Upper lobe of left lung (tissue), 4 donors: ENCODE measurements at regions not wholly inside any gene's neighbourhood (a gene's known extent, or its start where the extent isn't known, plus 50 kb on each side); places are given as distances from the start of the nearest gene placed in this dataset.

Experiments used
- CTCF ChIP-seq, 6 experiments: fragments of 450-650 bp in 4 of 6; fragments of 200-600 bp in 2 of 6; sonication (generic) in 2 of 6; IDR thresholded peaks; one replicate each; pipeline ENCODE4 v1.5.1; 2016 to 2019; ENCODE audit warnings: antibody characterized with exemption in 6 of 6
- EP300 ChIP-seq, 4 donors: sonication (generic); formaldehyde crosslinking; IDR thresholded peaks; one replicate each; pipeline ENCODE4 v1.5.1; 2017; ENCODE audit warnings: antibody characterized with exemption in 4 of 4, control low read depth in 2 of 4
- POLR2A ChIP-seq, 4 donors: fragments of 450-650 bp; IDR thresholded peaks; one replicate each; pipeline ENCODE4 v1.5.1; 2016 to 2017; ENCODE audit warnings: antibody characterized with exemption in 4 of 4, mild to moderate bottlenecking in 2 of 4
- POLR2AphosphoS5 ChIP-seq, 2 donors: sonication (generic); formaldehyde crosslinking; IDR thresholded peaks; one replicate each; pipeline ENCODE4 v1.5.1; 2017; ENCODE audit warnings: antibody characterized with exemption in 2 of 2

- TF ChIP-seq POLR2A (IDR thresholded peaks at IDR 0.05), result no peak
- no peak for TF ChIP-seq CTCF (IDR thresholded peaks at IDR 0.05)
- TF ChIP-seq POLR2AphosphoS5 (IDR thresholded peaks at IDR 0.05), result no peak
- TF ChIP-seq EP300 (IDR thresholded peaks at IDR 0.05), result no peak
Measured at GRCh38 chr12:3357950-3358525, 133.0 kb upstream of the PRMT8 start.
